ENCODE measurements at regions not wholly inside any gene's neighbourhood (a gene's known extent, or its start where the extent isn't known, plus 50 kb on each side); places are given as distances from the start of the nearest gene placed in this dataset.
"Not testable (repeated sequence)": the region's sequence is repeated elsewhere in the genome, so short reads cannot be mapped to it uniquely, and the experiment has no call there.

DNA sequence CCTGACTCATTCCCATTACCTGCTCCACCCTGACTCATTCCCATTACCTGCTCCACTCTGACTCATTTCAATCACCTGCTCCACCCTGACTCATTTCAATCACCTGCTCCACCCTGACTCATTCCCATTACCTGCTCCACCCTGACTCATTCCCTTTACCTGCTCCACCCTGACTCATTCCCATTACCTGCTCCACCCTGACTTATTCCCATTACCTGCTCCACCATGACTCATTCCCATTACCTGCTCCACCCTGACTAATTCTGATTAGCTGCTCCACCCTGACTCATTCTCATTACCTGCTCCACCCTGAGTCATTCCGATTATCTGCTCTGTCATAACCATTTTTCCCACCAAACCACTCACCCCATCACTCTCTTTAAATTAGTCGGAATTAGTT lies 901.2 kb upstream of the NEGR1 start:
- TF ChIP-seq, protein P1, sequence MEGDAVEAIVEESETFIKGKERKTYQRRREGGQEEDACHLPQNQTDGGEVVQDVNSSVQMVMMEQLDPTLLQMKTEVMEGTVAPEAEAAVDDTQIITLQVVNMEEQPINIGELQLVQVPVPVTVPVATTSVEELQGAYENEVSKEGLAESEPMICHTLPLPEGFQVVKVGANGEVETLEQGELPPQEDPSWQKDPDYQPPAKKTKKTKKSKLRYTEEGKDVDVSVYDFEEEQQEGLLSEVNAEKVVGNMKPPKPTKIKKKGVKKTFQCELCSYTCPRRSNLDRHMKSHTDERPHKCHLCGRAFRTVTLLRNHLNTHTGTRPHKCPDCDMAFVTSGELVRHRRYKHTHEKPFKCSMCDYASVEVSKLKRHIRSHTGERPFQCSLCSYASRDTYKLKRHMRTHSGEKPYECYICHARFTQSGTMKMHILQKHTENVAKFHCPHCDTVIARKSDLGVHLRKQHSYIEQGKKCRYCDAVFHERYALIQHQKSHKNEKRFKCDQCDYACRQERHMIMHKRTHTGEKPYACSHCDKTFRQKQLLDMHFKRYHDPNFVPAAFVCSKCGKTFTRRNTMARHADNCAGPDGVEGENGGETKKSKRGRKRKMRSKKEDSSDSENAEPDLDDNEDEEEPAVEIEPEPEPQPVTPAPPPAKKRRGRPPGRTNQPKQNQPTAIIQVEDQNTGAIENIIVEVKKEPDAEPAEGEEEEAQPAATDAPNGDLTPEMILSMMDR (IDR thresholded peaks at IDR 0.05), result not testable (repeated sequence)
- not testable (repeated sequence) for TF ChIP-seq POLR2A (IDR thresholded peaks at IDR 0.05)

All from adrenal gland (tissue), 5 donors.